CD14-positive monocyte (primary cell): ENCODE measurements at regions not wholly inside any gene's neighbourhood (a gene's known extent, or its start where the extent isn't known, plus 50 kb on each side); places are given as distances from the start of the nearest gene placed in this dataset.

Experiments
- DNase-seq, 3 donors: peaks; one replicate each; pipeline ENCODE4 v3.0.0-alpha.2; 2011 to 2022
- H2AFZ ChIP-seq: 2 replicates; pipeline ENCODE4 v1.6.0; 2012; ENCODE audit warnings: mild to moderate bottlenecking, low read depth, low read length, inconsistent platforms; ENCODE audit not compliant: insufficient read depth, poor library complexity, severe bottlenecking
- H3K27ac ChIP-seq, 2 donors: 1 replicate in 1 of 2; 2 replicates in 1 of 2; pipeline ENCODE4 v1.5.1; 2012 to 2013; ENCODE audit warnings: low read length in 2 of 2, control low read depth in 1 of 2, inconsistent platforms in 1 of 2, low read depth in 1 of 2, mild to moderate bottlenecking in 1 of 2
- H3K27me3 ChIP-seq, 2 donors: one replicate each; pipeline versions ENCODE4 v1.6.0 to v1.6.1; 2011 to 2013; ENCODE audit warnings: low read length in 2 of 2; ENCODE audit not compliant: control insufficient read depth in 2 of 2, insufficient read depth in 2 of 2
- H3K36me3 ChIP-seq, 2 donors: replicated peaks in 1 of 2; 1 replicate in 1 of 2; 2 replicates in 1 of 2; pipeline versions ENCODE4 v1.5.1 to v1.6.1; 2012 to 2013; ENCODE audit warnings: low read length in 2 of 2, control low read depth in 1 of 2, inconsistent platforms in 1 of 2, mild to moderate bottlenecking in 1 of 2; ENCODE audit not compliant: insufficient read depth in 2 of 2, control insufficient read depth in 1 of 2
- H3K4me1 ChIP-seq, 2 donors: 1 replicate in 1 of 2; 2 replicates in 1 of 2; pipeline versions ENCODE4 v1.5.1 to v1.6.1; 2012 to 2013; ENCODE audit warnings: low read length in 2 of 2, control low read depth in 1 of 2, inconsistent platforms in 1 of 2, mild to moderate bottlenecking in 1 of 2, moderate library complexity in 1 of 2; ENCODE audit not compliant: insufficient read depth in 2 of 2, control insufficient read depth in 1 of 2
- H3K4me2 ChIP-seq: replicated peaks from 2 replicates; pipeline ENCODE3; 2012; ENCODE audit warnings: low read length, moderate library complexity, mild to moderate bottlenecking; ENCODE audit not compliant: poor library complexity, severe bottlenecking; ENCODE audit errors: extremely low read depth
- H3K4me3 ChIP-seq, 3 experiments: fragments of 200-600 bp in 1 of 3; sonication (generic) in 1 of 3; replicated peaks in 1 of 3; 1 replicate in 2 of 3; 2 replicates in 1 of 3; pipeline ENCODE4 v1.5.1; 2011 to 2013; ENCODE audit warnings: low read length in 3 of 3, mild to moderate bottlenecking in 3 of 3, control low read depth in 2 of 3, low read depth in 2 of 3, inconsistent platforms in 1 of 3, moderate library complexity in 1 of 3
- H3K79me2 ChIP-seq: 2 replicates; pipeline ENCODE4 v1.6.0; 2012; ENCODE audit warnings: mild to moderate bottlenecking, control low read depth, inconsistent platforms, low read length, moderate library complexity; ENCODE audit not compliant: insufficient read depth
- H3K9ac ChIP-seq: 2 replicates; pipeline ENCODE4 v1.6.0; 2017; ENCODE audit warnings: low read length, mild to moderate bottlenecking; ENCODE audit not compliant: insufficient read depth, poor library complexity, severe bottlenecking
- H3K9me3 ChIP-seq, 2 donors: replicated peaks in 1 of 2; 1 replicate in 1 of 2; 2 replicates in 1 of 2; pipeline versions ENCODE4 v1.5.1 to v1.6.1; 2012 to 2013; ENCODE audit warnings: low read length in 2 of 2, control low read depth in 1 of 2; ENCODE audit not compliant: control insufficient read depth in 1 of 2, insufficient read depth in 1 of 2
- H4K20me1 ChIP-seq: 2 replicates; pipeline ENCODE4 v1.6.0; 2012; ENCODE audit warnings: mild to moderate bottlenecking, low read length, control low read depth, moderate library complexity; ENCODE audit not compliant: insufficient read depth
- H3K27ac Mint-ChIP-seq, 7 donors: one replicate each; pipeline ENCODE4 v1.8.0; 2020; ENCODE audit warnings: mild to moderate bottlenecking in 7 of 7, mixed read lengths in 7 of 7, moderate library complexity in 6 of 7, inconsistent platforms in 2 of 7
- H3K27me3 Mint-ChIP-seq, 3 donors: one replicate each; pipeline ENCODE4 v1.8.0; 2021 to 2022; ENCODE audit warnings: low read depth in 3 of 3, mild to moderate bottlenecking in 3 of 3, mixed read lengths in 3 of 3, moderate library complexity in 3 of 3, inconsistent platforms in 1 of 3
- H3K36me3 Mint-ChIP-seq, 2 donors: one replicate each; pipeline ENCODE4 v1.8.0; 2020; ENCODE audit warnings: mixed read lengths in 2 of 2, inconsistent platforms in 1 of 2, mild to moderate bottlenecking in 1 of 2
- H3K4me1 Mint-ChIP-seq: one replicate; pipeline ENCODE4 v1.8.0; 2020; ENCODE audit warnings: mild to moderate bottlenecking, mixed read lengths
- H3K4me3 Mint-ChIP-seq, 2 donors: one replicate each; pipeline ENCODE4 v1.8.0; 2020; ENCODE audit warnings: mild to moderate bottlenecking in 2 of 2, mixed read lengths in 2 of 2, moderate library complexity in 1 of 2
- H3K9me3 Mint-ChIP-seq, 7 donors: one replicate each; pipeline ENCODE4 v1.8.0; 2020 to 2022; ENCODE audit warnings: mixed read lengths in 7 of 7, mild to moderate bottlenecking in 6 of 7, moderate library complexity in 6 of 7, inconsistent platforms in 2 of 7
- WGBS: methylation state at CpG from one replicate; pipeline ENCODE4 v1.1.5; 2013; ENCODE audit warnings: missing lambda C conversion rate; ENCODE audit not compliant: insufficient coverage; 5-methylcytosine and 5-hydroxymethylcytosine counted together
- intact Hi-C, 2 donors: fragments of 100-400 bp; cut with micrococcal nuclease; formaldehyde crosslinking; loops; one replicate each; pipeline versions ENCODE4 v1.15.0 to v1.15.1; 2023
- TF ChIP-seq, protein P1 (sequence below): fragments of 200-600 bp; IDR thresholded peaks from one replicate; pipeline ENCODE4 v1.8.0; 2022; ENCODE audit warnings: antibody characterized with exemption, mild to moderate bottlenecking

DNA sequence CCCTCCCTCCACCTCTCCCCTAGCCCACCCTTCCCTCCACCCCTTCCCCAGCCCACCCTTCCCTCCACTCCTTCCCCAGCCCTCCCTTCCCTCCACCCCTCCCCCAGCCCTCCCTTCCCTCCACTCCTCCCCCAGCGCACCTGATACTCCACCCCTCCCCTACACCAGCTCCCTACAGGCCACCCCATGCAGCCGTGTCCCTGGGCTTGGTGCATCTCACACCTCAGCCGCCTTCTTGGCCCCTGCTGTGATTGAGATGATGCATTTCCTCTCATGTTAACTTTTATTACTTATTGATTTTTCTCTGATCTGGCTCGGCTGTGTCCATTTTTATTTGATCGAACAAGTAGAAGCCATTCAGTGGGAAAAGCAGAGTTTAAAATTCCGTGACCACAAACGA lies 243.8 kb downstream of the MATN1 start:
- Histone ChIP-seq H3K27ac (no peak overlapping the region), H3K36me3 (no peaks in the 10 kb centered on the region), H3K4me3 (no peak overlapping the region), H3K79me2 (no peaks in the 10 kb centered on the region), H3K27me3 (no peaks in the 10 kb centered on the region), H3K9me3 (peaks cover 46 to 47% of the 10 kb centered on the region in 2 donors), H3K9ac (no peak overlapping the region), H2AFZ (no peak overlapping the region), H3K4me1 (no peaks in the 10 kb centered on the region), H3K4me2 (no peak overlapping the region), H4K20me1 (no peaks in the 10 kb centered on the region)
- TF ChIP-seq, protein P1, sequence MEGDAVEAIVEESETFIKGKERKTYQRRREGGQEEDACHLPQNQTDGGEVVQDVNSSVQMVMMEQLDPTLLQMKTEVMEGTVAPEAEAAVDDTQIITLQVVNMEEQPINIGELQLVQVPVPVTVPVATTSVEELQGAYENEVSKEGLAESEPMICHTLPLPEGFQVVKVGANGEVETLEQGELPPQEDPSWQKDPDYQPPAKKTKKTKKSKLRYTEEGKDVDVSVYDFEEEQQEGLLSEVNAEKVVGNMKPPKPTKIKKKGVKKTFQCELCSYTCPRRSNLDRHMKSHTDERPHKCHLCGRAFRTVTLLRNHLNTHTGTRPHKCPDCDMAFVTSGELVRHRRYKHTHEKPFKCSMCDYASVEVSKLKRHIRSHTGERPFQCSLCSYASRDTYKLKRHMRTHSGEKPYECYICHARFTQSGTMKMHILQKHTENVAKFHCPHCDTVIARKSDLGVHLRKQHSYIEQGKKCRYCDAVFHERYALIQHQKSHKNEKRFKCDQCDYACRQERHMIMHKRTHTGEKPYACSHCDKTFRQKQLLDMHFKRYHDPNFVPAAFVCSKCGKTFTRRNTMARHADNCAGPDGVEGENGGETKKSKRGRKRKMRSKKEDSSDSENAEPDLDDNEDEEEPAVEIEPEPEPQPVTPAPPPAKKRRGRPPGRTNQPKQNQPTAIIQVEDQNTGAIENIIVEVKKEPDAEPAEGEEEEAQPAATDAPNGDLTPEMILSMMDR: no peak
- Mint-ChIP-seq H3K27ac (no peak overlapping the region), H3K9me3 (peaks cover 24 to 43% (median 38%) of the 10 kb centered on the region in 7 donors), H3K4me1 (no peaks in the 10 kb centered on the region), H3K36me3 (no peaks in the 10 kb centered on the region), H3K4me3 (no peak overlapping the region), H3K27me3 (peaks cover 0 to 14% (median 1%) of the 10 kb centered on the region in 3 donors)
- 87% methylated on average over 4 of the region's 7 CpGs for WGBS
- intact Hi-C loops: no loop called here
- no peak for DNase-seq

DNA sequence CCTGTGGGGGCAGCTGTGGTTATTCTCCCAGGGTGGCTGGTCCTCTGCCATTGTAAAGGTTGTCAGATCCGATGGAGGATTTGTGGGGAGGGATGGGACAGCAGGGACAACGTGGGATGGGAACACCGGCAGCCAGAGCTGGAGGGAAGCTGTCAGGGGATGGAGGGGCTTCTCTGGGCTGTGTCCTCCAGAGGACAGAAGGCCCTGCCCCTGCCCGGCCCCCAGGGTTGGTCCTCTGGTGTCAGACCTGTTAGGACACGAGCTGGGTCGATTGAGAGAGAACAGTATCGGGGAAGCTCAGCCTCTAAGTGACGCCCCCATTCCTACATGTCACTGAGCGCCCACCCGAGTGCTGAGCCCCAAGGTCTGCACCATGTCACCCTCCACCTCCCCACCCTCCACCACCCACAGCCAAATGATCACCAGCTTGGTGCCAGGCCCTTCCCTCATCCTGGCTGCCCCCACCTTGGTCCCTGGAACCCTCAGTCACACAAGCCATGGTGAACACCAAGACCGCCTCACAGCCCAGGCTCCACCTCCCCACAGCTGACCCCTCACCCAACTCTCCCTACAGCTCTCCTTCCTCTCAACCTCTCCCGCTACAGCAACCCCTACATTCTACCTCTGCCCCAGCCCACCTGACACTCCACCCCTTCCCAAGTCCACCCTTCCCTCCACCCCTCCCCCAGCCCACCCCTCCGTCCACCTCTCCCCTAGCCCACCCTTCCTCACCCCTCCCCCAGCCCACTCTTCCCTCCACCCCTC lies 244.4 kb downstream of the MATN1 start:
- no peaks in the 10 kb centered on the region for H3K4me1 Mint-ChIP-seq
- TF ChIP-seq, protein P1: no peak
- Histone ChIP-seq H3K27ac (no peak overlapping the region), H3K79me2 (no peaks in the 10 kb centered on the region), H3K4me1 (no peaks in the 10 kb centered on the region), H4K20me1 (no peaks in the 10 kb centered on the region), H3K27me3 (no peaks in the 10 kb centered on the region), H2AFZ (no peak overlapping the region), H3K36me3 (no peaks in the 10 kb centered on the region), H3K9me3 (peaks cover 40 to 45% of the 10 kb centered on the region in 2 donors), H3K4me2 (no peak overlapping the region), H3K9ac (no peak overlapping the region), H3K4me3 (no peak overlapping the region)
- no peaks in the 10 kb centered on the region for H3K36me3 Mint-ChIP-seq
- DNase-seq: no peak
- H3K9me3 Mint-ChIP-seq: peaks cover 22 to 42% (median 37%) of the 10 kb centered on the region in 7 donors
- no peak overlapping the region for H3K27ac Mint-ChIP-seq
- intact Hi-C loops: no loop called here
- 87% methylated on average over 10 of the region's 13 CpGs for WGBS
- H3K4me3 Mint-ChIP-seq: no peak overlapping the region
- H3K27me3 Mint-ChIP-seq: peaks cover 0 to 14% (median 1%) of the 10 kb centered on the region in 3 donors
